IMR-90 (cell line): ENCODE measurements at regions not wholly inside any gene's neighbourhood (a gene's known extent, or its start where the extent isn't known, plus 50 kb on each side); places are given as distances from the start of the nearest gene placed in this dataset.

Experiments
- ATAC-seq: fragments of 200-7000 bp; cut with Tn5 transposase; 2 replicates; pipeline ENCODE4 v1.9.1; 2020; ENCODE audit warnings: low read depth, mild to moderate bottlenecking, moderate library complexity
- BruUV-seq: library from RNA; stranded (reverse); fragments of 400-500 nt; replicated peaks from 2 replicates; lab custom pipeline; 2021; lab: Mats Ljungman, UMichigan
- CTCF ChIA-PET: fragments of 300-600 bp; formaldehyde crosslinking; extraction: SDS; loops from one replicate; lab custom pipeline; 2021; ENCODE audit warnings: antibody characterized with exemption; lab: Yijun Ruan, JAX
- POLR2A ChIA-PET: fragments of 300-600 bp; sonication (Branson Sonifier 250); formaldehyde crosslinking; loops from one replicate; lab custom pipeline; 2022; ENCODE audit warnings: antibody characterized with exemption; ENCODE audit not compliant: unreplicated experiment; lab: Charles Lee
- DNase-seq: peaks from one replicate; pipeline ENCODE4 v3.0.0; 2013
- H2AFZ ChIP-seq: replicated peaks from 2 replicates; pipeline ENCODE3; 2013; ENCODE audit warnings: low read length, mild to moderate bottlenecking; ENCODE audit not compliant: poor library complexity
- H2AK5ac ChIP-seq: 2 replicates; pipeline ENCODE4 v1.6.1; 2013; ENCODE audit warnings: low read depth, low read length, inconsistent platforms
- H2AK9ac ChIP-seq: replicated peaks from 2 replicates; pipeline ENCODE3; 2013; ENCODE audit warnings: mild to moderate bottlenecking, low read depth, low read length, moderate library complexity; ENCODE audit not compliant: poor library complexity
- H2BK120ac ChIP-seq: 2 replicates; pipeline ENCODE4 v1.6.1; 2013; ENCODE audit warnings: low read depth, low read length, inconsistent platforms
- H2BK15ac ChIP-seq: 3 replicates; pipeline ENCODE4 v1.6.1; 2013; ENCODE audit warnings: low read depth, low read length, inconsistent platforms
- H2BK20ac ChIP-seq: 2 replicates; pipeline ENCODE4 v1.6.1; 2013; ENCODE audit warnings: low read depth, mild to moderate bottlenecking, inconsistent platforms, low read length, moderate library complexity
- H2BK5ac ChIP-seq: 2 replicates; pipeline ENCODE4 v1.6.1; 2013; ENCODE audit warnings: mild to moderate bottlenecking, low read depth, low read length, inconsistent platforms; ENCODE audit not compliant: poor library complexity, severe bottlenecking
- H3K14ac ChIP-seq: replicated peaks from 2 replicates; pipeline ENCODE4 v1.6.1; 2013; ENCODE audit warnings: low read depth, low read length, inconsistent platforms
- H3K18ac ChIP-seq: 2 replicates; pipeline ENCODE4 v1.6.1; 2013; ENCODE audit warnings: low read depth, low read length, control low read depth
- H3K23ac ChIP-seq: 2 replicates; pipeline ENCODE4 v1.6.1; 2013; ENCODE audit warnings: low read depth, low read length, inconsistent platforms
- H3K27ac ChIP-seq: 2 replicates; pipeline ENCODE4 v1.5.1; 2013; ENCODE audit warnings: mild to moderate bottlenecking, control low read depth, low read length; ENCODE audit not compliant: insufficient read depth
- H3K27me3 ChIP-seq: 2 replicates; pipeline ENCODE4 v1.6.1; 2013; ENCODE audit warnings: low read length; ENCODE audit not compliant: control insufficient read depth, insufficient read depth
- H3K36me3 ChIP-seq: 2 replicates; pipeline ENCODE4 v1.6.1; 2013; ENCODE audit warnings: low read length, mixed read lengths; ENCODE audit not compliant: control insufficient read depth, insufficient read depth
- H3K4ac ChIP-seq: 2 replicates; pipeline ENCODE4 v1.6.1; 2013; ENCODE audit warnings: low read depth, low read length, inconsistent platforms
- H3K4me1 ChIP-seq: 2 replicates; pipeline ENCODE4 v1.6.1; 2013; ENCODE audit warnings: low read length, mixed read lengths; ENCODE audit not compliant: control insufficient read depth, insufficient read depth
- H3K4me2 ChIP-seq: 2 replicates; pipeline ENCODE4 v1.6.1; 2013; ENCODE audit warnings: low read depth, mild to moderate bottlenecking, control low read depth, low read length, moderate library complexity
- H3K4me3 ChIP-seq: 2 replicates; pipeline ENCODE4 v1.5.1; 2013; ENCODE audit warnings: low read depth, mild to moderate bottlenecking, control low read depth, low read length, moderate library complexity; ENCODE audit not compliant: insufficient read depth
- H3K56ac ChIP-seq: 2 replicates; pipeline ENCODE4 v1.6.1; 2013; ENCODE audit warnings: low read length, inconsistent platforms; ENCODE audit not compliant: insufficient read depth; ENCODE audit errors: extremely low read depth
- H3K79me1 ChIP-seq, 2 experiments: 2 replicates each; pipeline ENCODE4 v1.6.1; 2013; ENCODE audit warnings: low read length in 2 of 2, inconsistent platforms in 1 of 2, low read depth in 1 of 2
- H3K9ac ChIP-seq: 2 replicates; pipeline ENCODE4 v1.6.1; 2013; ENCODE audit warnings: low read depth, low read length, control low read depth
- H3K9me1 ChIP-seq: 2 replicates; pipeline ENCODE4 v1.6.1; 2013; ENCODE audit warnings: low read length, inconsistent platforms; ENCODE audit not compliant: insufficient read depth
- H3K9me3 ChIP-seq: 2 replicates; pipeline ENCODE4 v1.6.1; 2013; ENCODE audit warnings: low read length; ENCODE audit not compliant: control insufficient read depth, insufficient read depth
- H4K20me1 ChIP-seq: 2 replicates; pipeline ENCODE4 v1.6.1; 2013; ENCODE audit warnings: low read length, inconsistent platforms; ENCODE audit not compliant: insufficient read depth
- H4K5ac ChIP-seq: 2 replicates; pipeline ENCODE4 v1.6.1; 2013; ENCODE audit warnings: mild to moderate bottlenecking, low read depth, low read length, control low read depth
- H4K8ac ChIP-seq, 2 experiments: 2 replicates each; pipeline ENCODE4 v1.6.1; 2013; ENCODE audit warnings: low read depth in 2 of 2, low read length in 2 of 2, control low read depth in 1 of 2, inconsistent platforms in 1 of 2
- H4K91ac ChIP-seq: 2 replicates; pipeline ENCODE4 v1.6.1; 2013; ENCODE audit warnings: low read depth, low read length, inconsistent platforms; ENCODE audit not compliant: insufficient read depth
- BHLHE40 ChIP-seq: fragments of 150-350 bp; IDR thresholded peaks from 2 replicates; pipeline ENCODE4 v1.6.1; 2016; ENCODE audit warnings: mild to moderate bottlenecking, low read depth, low read length
- CHD1 ChIP-seq: IDR thresholded peaks from 2 replicates; pipeline ENCODE4 v1.6.1; 2012; ENCODE audit warnings: low read depth, low read length, improper control_type of control experiment
- CTCF ChIP-seq: conservative IDR thresholded peaks from 2 replicates; pipeline ENCODE4 v1.5.1; 2012; ENCODE audit warnings: mild to moderate bottlenecking, low read depth, low read length, improper control_type of control experiment
- FOS ChIP-seq: fragments of 150-350 bp; IDR thresholded peaks from 2 replicates; pipeline ENCODE4 v1.6.1; 2016; ENCODE audit warnings: low read depth, low read length
- MAFK ChIP-seq: IDR thresholded peaks from 2 replicates; pipeline ENCODE4 v1.6.1; 2012; ENCODE audit warnings: low read depth, low read length, improper control_type of control experiment
- SMC3 ChIP-seq: fragments of 150-350 bp; IDR thresholded peaks from 2 replicates; pipeline ENCODE4 v1.6.1; 2016; ENCODE audit warnings: low read depth, mild to moderate bottlenecking, antibody characterized with exemption, low read length, moderate library complexity
- USF2 ChIP-seq: fragments of 150-350 bp; IDR thresholded peaks from 2 replicates; pipeline ENCODE4 v1.6.1; 2017; ENCODE audit warnings: mild to moderate bottlenecking, antibody characterized with exemption, low read length, low read depth
- WGBS, 2 experiments: methylation state at CpG; one replicate each; pipeline versions ENCODE4 v1.1.5 to v1.1.7; 2013; ENCODE audit warnings: missing lambda C conversion rate in 2 of 2; ENCODE audit not compliant: insufficient read length in 1 of 2; ENCODE audit errors: extremely low coverage in 2 of 2; 5-methylcytosine and 5-hydroxymethylcytosine counted together
- dilution Hi-C: fragments of 300-500 bp; cut with HindIII; formaldehyde crosslinking; loops from one replicate; pipeline ENCODE4 v1.14.3; 2018; ENCODE audit warnings: low sequenced_read_pairs; ENCODE audit not compliant: unreplicated experiment
- in situ Hi-C: fragments of 300-500 bp; cut with MboI; formaldehyde crosslinking; loops from 3 replicates; pipeline ENCODE4 v1.14.3; 2019; ENCODE audit warnings: low sequenced_read_pairs, inconsistent platforms, mixed read lengths
- intact Hi-C: fragments of 100-400 bp; cut with micrococcal nuclease; formaldehyde crosslinking; loops from 2 replicates; pipeline ENCODE4 v1.10.0; 2022

GRCh38 chr18:77573571-77573970 is 323.9 kb downstream of the GALR1 start:
- intact Hi-C loops (no loop called here), in situ Hi-C loops (no loop called here), dilution Hi-C loops (no loop called here)
- Histone ChIP-seq H3K23ac (no peak overlapping the region), H3K9me1 (no peaks in the 10 kb centered on the region), H2BK120ac (no peak overlapping the region), H3K9me3 (peaks cover 34% of the 10 kb centered on the region), H2AK9ac (no peak overlapping the region), H3K36me3 (no peaks in the 10 kb centered on the region), H3K27ac (no peak overlapping the region), H3K4ac (no peak overlapping the region), H4K5ac (no peak overlapping the region), H3K4me1 (no peaks in the 10 kb centered on the region), H3K79me1 (no peaks in the 10 kb centered on the region), H2BK5ac (no peak overlapping the region), H4K20me1 (no peaks in the 10 kb centered on the region), H4K91ac (no peak overlapping the region), H2BK20ac (no peak overlapping the region), H3K4me2 (no peak overlapping the region), H3K27me3 (no peaks in the 10 kb centered on the region), H2AFZ (no peak overlapping the region), H3K9ac (no peak overlapping the region), H3K18ac (no peak overlapping the region), H4K8ac (no peak overlapping the region), H2AK5ac (no peak overlapping the region), H3K4me3 (no peak overlapping the region), H3K56ac (no peak overlapping the region), H3K14ac (no peak overlapping the region), H2BK15ac (no peak overlapping the region)
- BruUV-seq, result no TSS peak
- ChIA-PET POLR2A (no interaction called here), CTCF (no interaction called here)
- TF ChIP-seq USF2 (no peak), CTCF (no peak), BHLHE40 (no peak), CHD1 (no peak), MAFK (no peak), SMC3 (no peak), FOS (no peak)
- DNase-seq (no peak), ATAC-seq (no peak)
- WGBS, 2 experiments, result 60% methylated on average over 1 of the region's 3 CpGs; no CpG with 5 or more reads in 1 of the 2 experiments
